MV-4-11 (cell line): ENCODE measurements at regions not wholly inside any gene's neighbourhood (a gene's known extent, or its start where the extent isn't known, plus 50 kb on each side); places are given as distances from the start of the nearest gene placed in this dataset.

ENCODE experiments used
- DNase-seq: peaks from one replicate; lab custom pipeline; 2025; lab: John Stamatoyannopoulos, UW

GRCh38 chr3:124676236-124676635 is 54.0 kb upstream of the UMPS start:
- no peak for DNase-seq

DNA sequence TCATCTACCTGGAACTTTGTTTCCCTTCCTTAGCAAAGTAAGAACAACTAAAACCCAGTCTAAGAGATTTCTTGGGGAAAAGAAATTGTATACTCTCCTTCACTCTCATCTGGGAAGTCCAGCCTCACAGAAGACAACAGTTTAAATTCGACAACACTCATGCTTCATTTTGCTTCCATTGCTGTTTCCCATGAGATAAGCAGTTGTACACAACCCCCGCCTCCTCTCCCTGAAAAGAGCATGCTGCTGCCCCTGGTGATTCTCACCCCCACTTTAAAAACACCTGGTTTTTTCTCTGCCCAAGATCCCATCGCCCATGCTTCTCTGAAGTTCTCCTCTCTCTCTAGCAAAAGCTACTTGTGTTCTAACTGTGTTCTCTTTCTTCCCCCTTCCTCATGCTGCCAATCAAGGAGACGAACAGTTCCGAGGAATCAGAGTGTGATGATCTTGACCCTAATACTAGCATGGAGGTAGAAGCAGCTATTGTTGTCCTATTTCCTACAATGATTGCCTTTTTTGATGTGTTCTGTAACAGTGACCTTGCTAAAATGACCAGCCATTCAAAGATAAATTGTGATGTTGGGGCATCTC is 51.1 kb upstream of the UMPS start:
- no peak for DNase-seq
